OCI-LY7 (cell line): ENCODE measurements at regions not wholly inside any gene's neighbourhood (a gene's known extent, or its start where the extent isn't known, plus 50 kb on each side); places are given as distances from the start of the nearest gene placed in this dataset.

Source experiments
- BruUV-seq: library from RNA; stranded (reverse); fragments of 400-500 nt; replicated peaks from 2 replicates; lab custom pipeline; 2021; lab: Mats Ljungman, UMichigan
- CTCF ChIA-PET: fragments of 300-600 bp; sonication (Branson Sonifier 250); formaldehyde crosslinking; loops from one replicate; lab custom pipeline; 2022; ENCODE audit warnings: antibody characterized with exemption; ENCODE audit not compliant: unreplicated experiment; lab: Charles Lee
- POLR2A ChIA-PET: fragments of 300-600 bp; sonication (Branson Sonifier 250); formaldehyde crosslinking; loops from one replicate; lab custom pipeline; 2022; ENCODE audit warnings: antibody characterized with exemption; lab: Charles Lee
- DNase-seq: peaks from one replicate; pipeline ENCODE4 v3.0.0-alpha.2; 2015; ENCODE audit warnings: low spot score
- H2AFZ ChIP-seq: fragments of 200-600 bp; sonication (generic), shearing (Covaris generic); 2 replicates; pipeline ENCODE4 v1.6.1; 2014; ENCODE audit warnings: mild to moderate bottlenecking, antibody characterized with exemption, low read length, moderate library complexity
- H3K27ac ChIP-seq: fragments of 200-600 bp; sonication (generic); 2 replicates; pipeline ENCODE4 v1.5.1; 2014; ENCODE audit warnings: mixed run types, low read depth, mild to moderate bottlenecking, moderate library complexity, low read length, inconsistent platforms; ENCODE audit not compliant: poor library complexity, severe bottlenecking
- H3K36me3 ChIP-seq: fragments of 200-600 bp; sonication (generic); 2 replicates; pipeline ENCODE4 v1.6.1; 2014; ENCODE audit warnings: mild to moderate bottlenecking, antibody characterized with exemption, low read length, moderate library complexity, mixed read lengths; ENCODE audit not compliant: insufficient read depth
- H3K4me1 ChIP-seq: fragments of 200-600 bp; sonication (generic); 2 replicates; pipeline ENCODE4 v1.5.1; 2014; ENCODE audit warnings: mild to moderate bottlenecking, low read length; ENCODE audit not compliant: insufficient read depth, poor library complexity, severe bottlenecking
- H3K4me2 ChIP-seq: fragments of 200-600 bp; sonication (generic); 2 replicates; pipeline ENCODE4 v1.6.1; 2014; ENCODE audit warnings: mild to moderate bottlenecking, low read length
- H3K4me3 ChIP-seq: fragments of 200-600 bp; sonication (generic); 2 replicates; pipeline ENCODE4 v1.5.1; 2014; ENCODE audit warnings: mild to moderate bottlenecking, low read depth, low read length; ENCODE audit not compliant: poor library complexity, severe bottlenecking
- H3K79me2 ChIP-seq: fragments of 200-600 bp; sonication (generic); 2 replicates; pipeline ENCODE4 v1.6.1; 2016; ENCODE audit warnings: low read depth, mild to moderate bottlenecking, low read length, moderate library complexity, mixed read lengths; ENCODE audit not compliant: insufficient read depth
- H3K9me2 ChIP-seq: fragments of 200-600 bp; sonication (generic); 2 replicates; pipeline ENCODE4 v1.6.1; 2016; ENCODE audit warnings: mild to moderate bottlenecking, low read length, mixed read lengths; ENCODE audit not compliant: insufficient read depth
- H3K9me3 ChIP-seq: fragments of 200-600 bp; sonication (generic); 2 replicates; pipeline ENCODE4 v1.6.1; 2014; ENCODE audit warnings: mild to moderate bottlenecking, mixed run types, low read length, mixed read lengths
- H4K20me1 ChIP-seq: fragments of 200-600 bp; sonication (generic); 2 replicates; pipeline ENCODE4 v1.6.1; 2014; ENCODE audit warnings: mild to moderate bottlenecking, antibody characterized with exemption, low read length, moderate library complexity, mixed read lengths; ENCODE audit not compliant: insufficient read depth
- EZH2phosphoT487 ChIP-seq: fragments of 200-600 bp; sonication (generic); IDR thresholded peaks from 2 replicates; pipeline ENCODE4 v1.6.1; 2018; ENCODE audit warnings: low read depth, borderline replicate concordance, mild to moderate bottlenecking, mixed run types, antibody characterized with exemption, low read length, moderate library complexity, mixed read lengths
- intact Hi-C: fragments of 100-400 bp; cut with micrococcal nuclease; formaldehyde crosslinking; loops from one replicate; pipeline ENCODE4 v1.10.0; 2022; ENCODE audit not compliant: unreplicated experiment
- TF ChIP-seq, protein P1 (sequence below): fragments of 200-600 bp; sonication (generic); conservative IDR thresholded peaks from 2 replicates; pipeline ENCODE4 v1.5.1; 2014; ENCODE audit warnings: mild to moderate bottlenecking, antibody characterized with exemption, low read length, moderate library complexity, mixed read lengths

DNA sequence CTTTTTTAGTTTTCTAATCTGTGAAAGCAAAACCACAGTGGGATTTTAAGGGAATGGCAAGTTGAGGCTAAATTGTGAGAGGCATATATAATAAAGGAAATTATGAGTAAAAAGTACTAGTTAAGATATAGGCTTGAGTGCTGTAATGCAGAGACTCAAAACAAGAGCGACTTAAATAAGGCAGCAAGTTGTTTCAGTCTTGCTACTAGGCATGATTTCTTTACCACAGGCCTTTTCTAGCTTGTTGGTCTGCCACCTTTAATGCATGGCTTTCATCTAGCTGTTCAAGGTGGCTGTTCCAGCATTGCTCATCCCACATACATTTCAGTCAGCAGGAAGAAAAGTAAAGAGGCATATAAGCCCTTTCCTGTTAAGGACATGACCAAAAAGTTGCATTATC, 427.9 kb upstream of the ADAMTSL1 start:
- H3K4me1 ChIP-seq = no peaks in the 10 kb centered on the region
- no peak overlapping the region for H3K4me3 ChIP-seq
- no peaks in the 10 kb centered on the region for H4K20me1 ChIP-seq
- DNase-seq = no peak
- H3K4me2 ChIP-seq = no peak overlapping the region
- TF ChIP-seq, protein P1, sequence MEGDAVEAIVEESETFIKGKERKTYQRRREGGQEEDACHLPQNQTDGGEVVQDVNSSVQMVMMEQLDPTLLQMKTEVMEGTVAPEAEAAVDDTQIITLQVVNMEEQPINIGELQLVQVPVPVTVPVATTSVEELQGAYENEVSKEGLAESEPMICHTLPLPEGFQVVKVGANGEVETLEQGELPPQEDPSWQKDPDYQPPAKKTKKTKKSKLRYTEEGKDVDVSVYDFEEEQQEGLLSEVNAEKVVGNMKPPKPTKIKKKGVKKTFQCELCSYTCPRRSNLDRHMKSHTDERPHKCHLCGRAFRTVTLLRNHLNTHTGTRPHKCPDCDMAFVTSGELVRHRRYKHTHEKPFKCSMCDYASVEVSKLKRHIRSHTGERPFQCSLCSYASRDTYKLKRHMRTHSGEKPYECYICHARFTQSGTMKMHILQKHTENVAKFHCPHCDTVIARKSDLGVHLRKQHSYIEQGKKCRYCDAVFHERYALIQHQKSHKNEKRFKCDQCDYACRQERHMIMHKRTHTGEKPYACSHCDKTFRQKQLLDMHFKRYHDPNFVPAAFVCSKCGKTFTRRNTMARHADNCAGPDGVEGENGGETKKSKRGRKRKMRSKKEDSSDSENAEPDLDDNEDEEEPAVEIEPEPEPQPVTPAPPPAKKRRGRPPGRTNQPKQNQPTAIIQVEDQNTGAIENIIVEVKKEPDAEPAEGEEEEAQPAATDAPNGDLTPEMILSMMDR = no peak
- TF ChIP-seq EZH2phosphoT487 = no peak
- ChIA-PET CTCF (no interaction called here), POLR2A (no interaction called here)
- BruUV-seq = no TSS peak
- no peaks in the 10 kb centered on the region for H3K79me2 ChIP-seq
- H3K9me2 ChIP-seq = no peaks in the 10 kb centered on the region
- H2AFZ ChIP-seq = no peak overlapping the region
- no peaks in the 10 kb centered on the region for H3K36me3 ChIP-seq
- H3K9me3 ChIP-seq = no peaks in the 10 kb centered on the region
- intact Hi-C loops = no loop called here
- no peak overlapping the region for H3K27ac ChIP-seq

DNA sequence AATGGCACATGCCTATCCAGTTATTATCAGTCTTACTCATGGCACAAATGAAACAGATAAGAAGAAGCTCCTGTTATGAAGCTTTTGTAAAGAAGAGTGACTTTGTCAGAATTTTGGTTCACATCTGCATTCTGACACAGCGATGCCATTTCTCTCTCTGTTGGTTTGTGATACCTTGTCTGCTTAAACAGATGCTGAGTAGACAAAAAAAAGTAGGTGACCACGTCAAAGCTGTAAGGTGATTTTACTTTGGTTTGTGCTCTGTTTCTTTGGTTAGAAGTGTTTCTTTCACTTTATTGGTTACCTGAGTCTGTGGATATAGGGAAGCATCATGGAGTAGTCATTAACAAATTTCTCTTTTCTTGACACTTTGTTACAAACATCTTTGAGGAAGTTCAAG, 422.3 kb upstream of the ADAMTSL1 start:
- no peak overlapping the region for H3K4me2 ChIP-seq
- H3K9me2 ChIP-seq = no peaks in the 10 kb centered on the region; the same call in 1 of the 2 replicates
- no TSS peak for BruUV-seq
- H4K20me1 ChIP-seq = no peaks in the 10 kb centered on the region
- no peak overlapping the region for H3K27ac ChIP-seq
- intact Hi-C loops = no loop called here
- peaks cover 13% of the 10 kb centered on the region for H3K4me1 ChIP-seq
- ChIA-PET POLR2A (interaction anchor here (0.7 to 1.7 kb wide), 5 partner anchors 10 to 1862 kb away, joined by 3 to 6 read pairs (median 5); no protein-coding TSS in a partner anchor), CTCF (no interaction called here)
- no peak overlapping the region for H3K4me3 ChIP-seq
- TF ChIP-seq, protein P1 = no peak
- no peak for TF ChIP-seq EZH2phosphoT487
- no peaks in the 10 kb centered on the region for H3K9me3 ChIP-seq
- DNase-seq = no peak
- H3K36me3 ChIP-seq = no peaks in the 10 kb centered on the region
- no peaks in the 10 kb centered on the region for H3K79me2 ChIP-seq
- H2AFZ ChIP-seq = no peak overlapping the region

DNA sequence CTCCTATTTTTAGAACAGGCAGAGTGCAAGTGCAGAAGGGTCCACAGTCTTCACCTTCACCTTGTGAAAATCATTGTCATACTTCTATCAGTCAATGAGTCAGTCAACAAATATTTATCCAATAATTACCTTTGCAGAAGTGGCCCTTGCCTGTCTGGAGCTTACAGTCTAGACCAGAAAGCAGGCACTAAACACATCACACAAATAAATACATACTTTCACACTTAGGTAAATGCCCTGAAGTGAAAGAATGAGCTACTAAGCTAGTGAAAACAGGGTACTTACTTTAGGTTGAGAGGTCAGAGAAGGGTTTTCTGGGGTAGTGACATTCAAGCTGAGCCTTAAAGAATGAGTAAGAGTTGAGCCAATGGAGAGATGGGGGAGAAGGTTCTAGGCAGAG, 421.9 kb upstream of the ADAMTSL1 start:
- TF ChIP-seq, protein P1 = no peak
- TF ChIP-seq EZH2phosphoT487 = no peak
- CTCF ChIA-PET = no interaction called here
- no peaks in the 10 kb centered on the region for H4K20me1 ChIP-seq
- POLR2A ChIA-PET = interaction anchor here (0.6 to 1.7 kb wide), 7 partner anchors 10 to 1863 kb away, joined by 3 to 6 read pairs (median 3); no protein-coding TSS in a partner anchor
- BruUV-seq = no TSS peak
- no peaks in the 10 kb centered on the region; the same call in 1 of the 2 replicates for H3K9me2 ChIP-seq
- intact Hi-C loops = no loop called here
- H3K79me2 ChIP-seq = no peaks in the 10 kb centered on the region
- H3K9me3 ChIP-seq = no peaks in the 10 kb centered on the region
- H3K27ac ChIP-seq = no peak overlapping the region
- H3K4me1 ChIP-seq = peaks cover 17% of the 10 kb centered on the region
- H2AFZ ChIP-seq = no peak overlapping the region
- no peaks in the 10 kb centered on the region for H3K36me3 ChIP-seq
- no peak overlapping the region for H3K4me2 ChIP-seq
- no peak overlapping the region for H3K4me3 ChIP-seq
- no peak for DNase-seq
